ENCODE measurements at regions not wholly inside any gene's neighbourhood (a gene's known extent, or its start where the extent isn't known, plus 50 kb on each side); places are given as distances from the start of the nearest gene placed in this dataset.

DNA sequence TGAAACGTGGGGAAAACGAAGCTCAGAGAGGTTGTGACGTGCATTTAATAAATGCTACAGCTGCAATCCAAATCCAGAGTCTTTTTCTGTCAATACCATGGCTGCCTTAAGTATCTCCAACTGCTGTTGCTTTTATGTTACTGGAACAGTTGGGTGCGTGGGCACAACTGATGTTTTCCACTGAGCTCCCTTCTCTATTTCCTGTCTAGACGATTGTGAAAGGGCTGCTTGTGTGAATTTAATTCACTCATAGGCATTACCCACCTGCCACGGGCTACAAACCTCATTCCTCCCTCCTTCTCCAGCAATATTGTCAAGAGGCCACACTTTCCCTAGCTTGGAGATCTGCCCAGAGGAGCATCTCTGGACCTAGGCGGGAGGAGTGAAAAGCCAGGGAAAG lies 526.0 kb downstream of the MID1IP1 start:
- no peaks in the 10 kb centered on the region for H3K36me3 Mint-ChIP-seq (ENCODE audit: low read depth)
- H3K4me3 Mint-ChIP-seq = no peak overlapping the region
- no peaks in the 10 kb centered on the region for H3K9me3 Mint-ChIP-seq
- intact Hi-C loops (cut with micrococcal nuclease) = no loop called here
- no peak overlapping the region for H3K27ac Mint-ChIP-seq
- H3K27me3 Mint-ChIP-seq = peaks cover 5% of the 10 kb centered on the region
- H3K4me1 Mint-ChIP-seq (ENCODE audit: low read depth) = no peaks in the 10 kb centered on the region

DNA sequence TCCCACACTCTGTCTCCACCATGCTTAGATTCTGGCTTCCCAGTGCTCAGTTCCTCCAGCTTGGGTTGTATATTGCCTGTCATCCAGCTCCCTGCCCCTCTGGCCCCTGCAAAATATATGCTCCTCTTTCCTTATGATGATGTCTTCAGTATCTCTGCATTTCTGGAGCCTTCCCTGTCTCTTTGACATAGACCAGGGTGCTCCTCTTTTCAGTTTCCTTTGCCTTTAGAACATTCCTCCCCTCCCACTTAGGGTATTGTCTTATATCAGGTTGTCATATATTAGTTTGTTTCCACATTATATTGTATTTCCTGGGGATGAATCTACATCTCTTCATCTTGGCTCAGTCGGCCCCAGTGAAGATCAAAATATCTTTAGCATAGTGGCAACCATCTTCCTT lies 526.4 kb downstream of the MID1IP1 start:
- Mint-ChIP-seq H3K4me1 (ENCODE audit: low read depth) (no peaks in the 10 kb centered on the region), H3K9me3 (no peaks in the 10 kb centered on the region), H3K27me3 (peaks cover 5% of the 10 kb centered on the region), H3K27ac (no peak overlapping the region), H3K4me3 (no peak overlapping the region), H3K36me3 (ENCODE audit: low read depth) (no peaks in the 10 kb centered on the region)
- intact Hi-C loops (cut with micrococcal nuclease) = no loop called here

DNA sequence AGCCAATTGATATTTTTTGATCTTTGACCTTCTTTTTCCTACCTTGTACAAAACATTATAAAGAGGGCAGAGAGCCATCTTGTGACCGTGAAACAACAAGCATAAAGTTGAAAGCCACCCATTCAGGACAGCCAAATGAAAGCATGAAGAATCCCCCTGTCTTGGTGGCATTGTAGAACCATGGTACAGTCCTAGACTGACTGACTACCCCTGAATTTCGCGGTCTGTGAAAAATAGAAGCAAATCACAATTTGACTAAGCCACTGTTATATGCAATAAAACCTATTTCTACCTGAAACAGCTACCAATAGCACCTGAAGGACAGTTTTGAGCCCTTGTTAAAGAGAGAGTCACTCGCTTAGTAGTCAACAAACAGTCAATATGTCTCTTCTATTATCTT lies 527.4 kb downstream of the MID1IP1 start:
- H3K4me3 Mint-ChIP-seq = no peak overlapping the region
- H3K9me3 Mint-ChIP-seq = no peaks in the 10 kb centered on the region
- H3K27ac Mint-ChIP-seq = no peak overlapping the region
- H3K36me3 Mint-ChIP-seq (ENCODE audit: low read depth) = no peaks in the 10 kb centered on the region
- peaks cover 5% of the 10 kb centered on the region for H3K27me3 Mint-ChIP-seq
- H3K4me1 Mint-ChIP-seq (ENCODE audit: low read depth) = no peaks in the 10 kb centered on the region
- intact Hi-C loops (cut with micrococcal nuclease) = no loop called here

DNA sequence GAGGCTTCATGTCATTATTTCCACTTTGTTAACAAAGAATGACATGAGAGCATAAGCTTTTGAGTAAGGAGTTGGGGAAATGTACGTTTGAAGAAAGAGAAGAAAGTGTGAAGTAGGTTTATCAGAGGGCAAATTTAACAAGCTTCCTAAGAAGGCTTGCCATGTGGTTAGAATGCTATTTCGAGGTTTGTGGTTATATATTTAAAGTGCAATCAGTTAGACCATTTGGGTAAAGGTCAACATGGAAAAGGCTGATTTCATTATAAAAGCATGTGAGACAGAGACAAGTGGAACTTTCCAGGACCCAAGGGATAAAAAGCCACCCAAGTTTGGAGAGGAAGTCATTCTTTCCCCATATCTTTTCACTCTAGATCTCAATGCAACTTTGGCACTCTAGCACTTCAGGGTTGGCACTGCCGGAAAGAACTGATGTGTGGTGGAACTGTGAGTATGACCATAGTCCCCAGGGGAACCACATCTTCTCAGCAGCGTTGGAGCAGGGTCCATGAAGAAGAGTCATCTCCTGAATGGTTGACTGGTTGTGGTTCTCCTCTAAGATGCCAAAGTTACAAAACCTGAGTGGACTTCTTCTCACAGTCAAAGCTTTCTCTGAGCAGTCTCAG lies 529.9 kb downstream of the MID1IP1 start:
- intact Hi-C loops (cut with micrococcal nuclease) = no loop called here
- Mint-ChIP-seq H3K4me1 (ENCODE audit: low read depth) (no peaks in the 10 kb centered on the region), H3K4me3 (no peak overlapping the region), H3K9me3 (no peaks in the 10 kb centered on the region), H3K27ac (no peak overlapping the region), H3K27me3 (peaks cover 5% of the 10 kb centered on the region), H3K36me3 (ENCODE audit: low read depth) (no peaks in the 10 kb centered on the region)

DNA sequence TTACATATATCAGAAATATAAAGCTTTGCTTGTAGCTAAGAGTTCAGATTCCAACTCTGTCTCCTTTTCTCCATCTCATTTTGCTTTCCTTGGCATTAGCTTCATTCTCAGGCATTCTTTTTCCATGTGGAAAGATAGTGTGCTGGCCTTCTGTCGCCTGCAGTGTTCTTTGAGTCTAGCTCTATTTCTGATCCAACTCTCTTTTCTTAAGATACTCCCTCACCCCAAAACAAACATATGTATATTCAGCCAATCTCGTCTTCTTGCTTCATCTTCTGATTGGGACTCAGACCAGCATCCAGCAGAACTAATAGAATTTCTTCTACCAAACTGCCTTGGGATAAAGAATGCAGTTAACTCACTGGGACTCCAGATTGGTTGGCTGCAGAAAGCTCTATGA lies 532.2 kb downstream of the MID1IP1 start:
- H3K27me3 Mint-ChIP-seq = peaks cover 5% of the 10 kb centered on the region
- no peak overlapping the region for H3K4me3 Mint-ChIP-seq
- H3K9me3 Mint-ChIP-seq = no peaks in the 10 kb centered on the region
- H3K4me1 Mint-ChIP-seq (ENCODE audit: low read depth) = no peaks in the 10 kb centered on the region
- intact Hi-C loops (cut with micrococcal nuclease) = no loop called here
- no peak overlapping the region for H3K27ac Mint-ChIP-seq
- no peaks in the 10 kb centered on the region for H3K36me3 Mint-ChIP-seq (ENCODE audit: low read depth)

DNA sequence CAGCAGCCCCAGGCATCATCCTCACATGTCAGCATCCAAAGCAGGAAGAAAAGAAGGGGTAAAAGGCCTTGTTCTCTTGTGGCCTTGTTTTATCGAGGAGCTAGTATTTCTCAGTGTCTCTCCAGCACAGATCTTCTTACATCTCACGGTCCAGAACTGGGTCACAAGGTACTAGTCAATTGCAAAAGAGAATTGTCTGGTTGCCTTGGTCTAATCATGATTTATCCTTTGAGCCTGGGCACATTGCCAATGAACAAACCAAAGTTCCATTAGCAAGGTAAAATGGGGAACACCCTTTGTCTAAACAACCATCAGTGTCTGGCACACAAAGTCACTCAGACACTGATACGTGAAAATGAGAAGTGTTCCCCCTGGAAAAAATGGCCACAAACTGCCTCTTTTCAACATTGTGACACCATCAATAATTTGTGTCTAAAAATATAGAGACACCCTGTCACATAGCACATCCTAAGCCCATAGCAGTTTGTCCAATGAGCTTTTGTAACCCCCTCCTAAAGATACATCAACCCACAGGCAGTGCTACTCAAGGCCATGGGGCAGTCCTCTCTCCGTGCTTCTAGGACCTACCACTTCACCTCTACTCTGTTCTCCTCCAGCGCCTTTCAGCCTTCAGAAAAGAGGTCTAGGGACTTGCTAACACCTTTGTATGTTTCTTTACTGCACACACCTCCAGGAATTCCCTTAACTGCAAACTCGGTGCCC lies 534.4 kb downstream of the MID1IP1 start:
- Mint-ChIP-seq H3K27ac (no peak overlapping the region), H3K9me3 (no peaks in the 10 kb centered on the region), H3K4me1 (ENCODE audit: low read depth) (no peaks in the 10 kb centered on the region), H3K4me3 (no peak overlapping the region), H3K36me3 (ENCODE audit: low read depth) (no peaks in the 10 kb centered on the region), H3K27me3 (no peaks in the 10 kb centered on the region)
- intact Hi-C loops (cut with micrococcal nuclease) = no loop called here

DNA sequence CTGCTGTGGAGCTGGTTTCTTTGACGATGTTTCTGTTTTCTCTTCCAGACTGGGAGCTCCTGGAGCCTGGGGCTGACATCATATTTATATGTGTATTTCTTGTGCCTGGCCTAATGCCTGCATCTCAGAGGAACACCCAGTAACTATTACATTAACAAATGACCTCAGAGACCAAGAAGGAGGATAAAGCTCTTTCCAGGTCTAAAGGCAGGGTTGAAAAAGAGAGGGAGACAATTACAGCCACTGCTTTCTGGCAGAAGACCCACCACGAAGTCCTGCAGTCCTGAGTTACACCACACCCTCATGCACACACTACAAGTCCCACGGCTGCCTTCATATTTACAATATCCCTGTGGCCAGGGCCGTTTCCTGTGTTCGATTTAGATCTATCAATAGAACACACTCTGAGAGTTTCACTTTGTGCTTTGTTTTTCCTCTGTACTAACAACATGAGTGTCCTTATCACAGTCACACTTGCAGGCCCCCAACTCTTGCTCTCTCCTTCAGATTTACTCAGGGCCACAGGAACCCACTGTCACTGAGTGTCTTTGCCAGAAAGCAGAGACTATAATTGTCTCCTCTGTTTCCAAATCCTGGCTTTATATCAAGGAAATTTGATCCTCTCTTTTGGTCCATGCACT lies 535.5 kb downstream of the MID1IP1 start:
- Mint-ChIP-seq H3K27me3 (no peaks in the 10 kb centered on the region), H3K27ac (no peak overlapping the region), H3K4me1 (ENCODE audit: low read depth) (no peaks in the 10 kb centered on the region), H3K9me3 (no peaks in the 10 kb centered on the region), H3K36me3 (ENCODE audit: low read depth) (no peaks in the 10 kb centered on the region), H3K4me3 (no peak overlapping the region)
- intact Hi-C loops (cut with micrococcal nuclease) = no loop called here

DNA sequence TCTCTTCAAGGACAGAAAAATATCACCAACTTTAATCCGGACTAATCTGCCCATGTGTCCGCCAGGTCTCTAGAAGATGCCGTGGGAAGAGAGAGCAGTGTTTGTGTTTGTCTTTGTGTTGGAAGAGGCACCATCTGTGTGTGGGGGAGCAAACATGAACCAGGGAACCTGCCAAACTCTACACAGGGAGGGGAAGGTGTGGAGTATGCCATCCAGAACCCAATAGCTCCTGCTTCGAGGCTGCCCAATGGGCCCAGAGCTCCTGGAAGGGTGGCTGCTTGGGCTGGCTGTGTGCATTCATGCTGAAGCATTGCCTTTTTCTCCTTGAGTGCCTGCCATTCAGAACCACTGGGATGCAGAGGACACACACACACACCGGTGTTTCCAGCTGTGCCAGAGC lies 536.2 kb downstream of the MID1IP1 start:
- no peaks in the 10 kb centered on the region for H3K36me3 Mint-ChIP-seq (ENCODE audit: low read depth)
- intact Hi-C loops (cut with micrococcal nuclease) = no loop called here
- no peak overlapping the region for H3K27ac Mint-ChIP-seq
- H3K4me1 Mint-ChIP-seq (ENCODE audit: low read depth) = no peaks in the 10 kb centered on the region
- no peaks in the 10 kb centered on the region for H3K9me3 Mint-ChIP-seq
- H3K27me3 Mint-ChIP-seq = no peaks in the 10 kb centered on the region
- no peak overlapping the region for H3K4me3 Mint-ChIP-seq

DNA sequence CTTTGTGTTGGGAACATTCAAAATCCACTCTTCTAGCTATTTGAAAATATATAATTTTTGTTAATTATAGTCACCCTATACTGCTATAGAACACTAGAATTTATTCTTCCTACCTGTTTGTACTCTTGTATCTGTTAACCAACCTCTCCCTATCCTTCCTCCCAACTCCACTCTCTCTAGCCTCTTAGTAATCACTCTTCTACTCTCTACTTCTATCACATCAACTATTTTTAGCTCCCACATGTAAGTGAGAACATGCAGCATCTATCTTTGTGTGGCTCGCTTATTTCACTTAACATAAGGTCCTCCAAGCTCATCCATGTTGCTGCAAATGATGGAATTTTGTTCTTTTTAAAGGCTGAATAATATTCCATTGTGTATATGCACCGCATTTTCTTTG lies 537.3 kb downstream of the MID1IP1 start:
- Mint-ChIP-seq H3K36me3 (ENCODE audit: low read depth) (no peaks in the 10 kb centered on the region), H3K4me1 (ENCODE audit: low read depth) (no peaks in the 10 kb centered on the region), H3K4me3 (no peak overlapping the region), H3K27me3 (no peaks in the 10 kb centered on the region), H3K27ac (no peak overlapping the region), H3K9me3 (no peaks in the 10 kb centered on the region)
- intact Hi-C loops (cut with micrococcal nuclease) = no loop called here

DNA sequence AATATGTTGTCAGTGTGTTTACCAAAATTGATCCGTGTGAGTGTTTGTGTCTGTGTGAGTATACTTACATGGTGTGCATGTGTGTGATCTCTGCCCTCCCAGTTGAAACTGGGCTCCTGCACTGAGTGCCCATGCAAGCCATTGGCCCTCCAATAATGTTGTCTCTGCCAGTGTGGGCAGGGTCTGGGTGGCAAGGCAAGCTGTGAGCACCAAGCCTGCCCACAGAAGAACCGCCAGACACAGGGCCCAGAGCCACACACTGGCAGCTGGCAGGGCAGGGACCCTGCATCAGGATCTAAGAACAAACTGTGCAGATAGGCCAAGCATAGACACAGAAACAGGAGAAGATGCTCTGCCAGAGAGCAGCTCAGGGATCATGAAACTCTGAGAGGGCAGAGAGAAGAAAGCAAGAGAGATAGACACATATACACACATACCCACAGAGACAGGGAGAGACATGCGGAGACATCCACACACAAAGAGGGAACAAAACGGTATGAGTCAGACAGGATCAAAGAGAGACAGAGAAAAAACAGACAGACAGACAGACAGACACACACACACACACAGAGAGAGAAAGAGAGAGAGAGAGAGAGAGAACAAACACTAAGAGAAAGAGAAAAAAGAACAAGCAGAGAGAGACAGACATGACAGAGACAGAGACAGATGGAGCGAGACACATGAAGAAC lies 555.0 kb downstream of the MID1IP1 start:
- no peaks in the 10 kb centered on the region for H3K9me3 Mint-ChIP-seq
- H3K27ac Mint-ChIP-seq = no peak overlapping the region
- no peaks in the 10 kb centered on the region for H3K4me1 Mint-ChIP-seq (ENCODE audit: low read depth)
- intact Hi-C loops (cut with micrococcal nuclease) = no loop called here
- no peak overlapping the region for H3K4me3 Mint-ChIP-seq
- H3K27me3 Mint-ChIP-seq = peaks cover 3% of the 10 kb centered on the region
- H3K36me3 Mint-ChIP-seq (ENCODE audit: low read depth) = no peaks in the 10 kb centered on the region

DNA sequence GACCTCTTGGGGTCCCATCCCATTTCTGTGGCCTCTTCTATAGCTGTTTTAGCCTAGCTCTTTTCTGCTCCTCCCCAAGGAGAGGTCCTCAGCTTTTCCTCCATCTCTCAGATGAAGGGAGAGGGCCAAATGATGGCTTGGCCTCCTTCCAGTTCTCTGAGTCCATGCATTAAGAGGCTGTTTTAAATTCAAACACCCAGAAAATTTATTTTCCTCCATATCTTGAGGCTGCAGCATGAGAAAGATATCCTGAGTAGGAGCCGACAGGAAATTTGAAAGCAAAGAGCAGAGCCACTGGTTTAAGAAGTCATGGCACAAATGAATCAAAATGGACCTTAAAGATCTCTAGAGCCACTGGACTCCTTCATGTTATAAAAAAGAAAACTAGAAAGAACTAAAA lies 558.8 kb downstream of the MID1IP1 start:
- Mint-ChIP-seq H3K27ac (no peak overlapping the region), H3K4me3 (no peak overlapping the region), H3K4me1 (ENCODE audit: low read depth) (no peaks in the 10 kb centered on the region)

DNA sequence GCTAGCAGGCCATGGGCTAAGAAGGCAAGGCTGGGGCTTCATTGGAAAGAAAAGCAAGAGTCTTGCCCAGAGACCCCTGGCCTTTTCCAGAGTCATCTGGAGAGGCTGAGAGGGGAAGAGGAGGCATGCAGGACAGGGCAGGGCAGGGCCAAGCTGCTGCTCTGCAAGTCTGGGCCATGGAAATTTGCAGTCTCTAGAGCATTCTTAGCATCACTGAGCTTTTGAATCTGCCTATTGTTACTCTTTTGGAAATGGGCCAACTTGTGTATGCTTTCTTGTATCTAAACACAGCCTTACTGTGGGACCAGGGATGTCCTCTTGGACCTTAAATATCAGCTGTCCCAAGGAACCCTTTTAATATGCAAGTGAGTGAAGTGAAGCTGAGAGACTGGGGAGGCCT lies 560.5 kb downstream of the MID1IP1 start:
- no peak overlapping the region for H3K27ac Mint-ChIP-seq
- H3K4me1 Mint-ChIP-seq (ENCODE audit: low read depth) = no peaks in the 10 kb centered on the region

More for the DNA sequence above, 558.8 kb downstream of the MID1IP1 start:
- no peaks in the 10 kb centered on the region for H3K36me3 Mint-ChIP-seq (ENCODE audit: low read depth)
- no peaks in the 10 kb centered on the region for H3K9me3 Mint-ChIP-seq
- intact Hi-C loops (cut with micrococcal nuclease) = no loop called here
- peaks cover 2% of the 10 kb centered on the region for H3K27me3 Mint-ChIP-seq

DNA sequence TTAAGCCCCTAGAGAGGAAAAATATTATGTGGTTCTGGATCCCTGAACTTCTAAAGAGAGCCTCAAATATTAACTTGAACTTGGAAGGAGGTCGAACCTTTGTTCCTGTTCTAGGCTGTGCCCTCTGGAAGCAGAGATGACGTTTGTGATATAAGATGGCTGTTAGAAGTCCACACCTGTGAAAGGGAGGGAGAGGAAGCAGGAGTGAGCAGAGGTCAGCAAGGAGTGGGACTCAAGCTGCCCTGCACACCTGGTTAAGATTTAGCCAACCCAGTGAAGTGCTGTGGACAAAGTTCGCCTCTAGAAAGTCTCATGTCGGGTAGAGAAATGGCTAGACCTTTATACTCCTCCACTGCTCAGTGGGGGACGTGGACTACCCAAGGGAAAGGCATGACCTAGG lies 566.2 kb downstream of the MID1IP1 start:
- Mint-ChIP-seq H3K27ac (no peak overlapping the region), H3K9me3 (no peaks in the 10 kb centered on the region), H3K27me3 (no peaks in the 10 kb centered on the region), H3K4me3 (no peak overlapping the region), H3K4me1 (ENCODE audit: low read depth) (no peaks in the 10 kb centered on the region), H3K36me3 (ENCODE audit: low read depth) (no peaks in the 10 kb centered on the region)
- intact Hi-C loops (cut with micrococcal nuclease) = no loop called here

More for the DNA sequence above, 560.5 kb downstream of the MID1IP1 start:
- no peaks in the 10 kb centered on the region for H3K27me3 Mint-ChIP-seq
- intact Hi-C loops (cut with micrococcal nuclease) = no loop called here
- H3K4me3 Mint-ChIP-seq = no peak overlapping the region
- no peaks in the 10 kb centered on the region for H3K9me3 Mint-ChIP-seq
- no peaks in the 10 kb centered on the region for H3K36me3 Mint-ChIP-seq (ENCODE audit: low read depth)

DNA sequence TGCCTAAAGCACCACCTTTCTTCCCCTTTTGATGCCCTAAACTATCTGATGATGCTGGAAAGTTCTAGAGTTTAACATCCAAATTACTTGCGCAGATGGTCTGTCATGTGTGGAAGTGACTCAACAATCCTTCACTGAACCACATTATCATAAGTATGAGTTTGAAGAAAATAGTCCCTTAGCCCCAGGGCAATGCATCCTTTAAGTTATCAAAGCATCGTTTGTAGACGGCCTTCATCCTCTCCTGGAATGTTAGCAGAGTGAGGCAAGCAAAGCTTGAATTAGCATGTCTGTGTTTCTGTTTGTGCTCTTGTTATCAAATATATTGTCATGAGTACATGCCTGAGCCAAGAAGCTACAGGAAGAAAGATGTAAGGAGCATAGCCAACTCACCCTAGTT lies 570.9 kb downstream of the MID1IP1 start:
- intact Hi-C loops (cut with micrococcal nuclease) = no loop called here
- Mint-ChIP-seq H3K9me3 (no peaks in the 10 kb centered on the region), H3K4me1 (ENCODE audit: low read depth) (no peaks in the 10 kb centered on the region), H3K4me3 (no peak overlapping the region), H3K27me3 (no peaks in the 10 kb centered on the region), H3K36me3 (ENCODE audit: low read depth) (no peaks in the 10 kb centered on the region), H3K27ac (no peak overlapping the region)
